HepG2 (cell line): ENCODE measurements at regions not wholly inside any gene's neighbourhood (a gene's known extent, or its start where the extent isn't known, plus 50 kb on each side); places are given as distances from the start of the nearest gene placed in this dataset.
A peak's percentile ranks its signal among the peaks of the same experiment; 100 is the strongest.

Experiments
- ATF2 ChIP-seq: sonication (generic); formaldehyde crosslinking; IDR thresholded peaks from 2 replicates; pipeline ENCODE4 v1.4.0; 2020; ENCODE audit warnings: missing genetic modification reagents
- CTCF ChIP-seq: sonication (generic); formaldehyde crosslinking; IDR thresholded peaks from 2 replicates; pipeline ENCODE4 v1.5.0; 2020; ENCODE audit warnings: mild to moderate bottlenecking, missing genetic modification reagents, moderate library complexity
- E2F2 ChIP-seq: sonication (generic); formaldehyde crosslinking; IDR thresholded peaks from 2 replicates; pipeline ENCODE4 v1.4.0; 2020; ENCODE audit warnings: missing genetic modification reagents, borderline replicate concordance
- FIP1L1 ChIP-seq: fragments of 200-400 bp; formaldehyde crosslinking; IDR thresholded peaks from 2 replicates; pipeline ENCODE4 v1.6.1; 2018; ENCODE audit warnings: low read depth, mild to moderate bottlenecking, low read length, moderate library complexity, borderline replicate concordance; ENCODE audit not compliant: insufficient read depth
- HMG20B ChIP-seq: conservative IDR thresholded peaks from 2 replicates; pipeline ENCODE4 v1.6.1; 2016; ENCODE audit warnings: missing genetic modification reagents, missing compliant biosample characterization
- ISX ChIP-seq: sonication (generic); formaldehyde crosslinking; conservative IDR thresholded peaks from 2 replicates; pipeline ENCODE4 v1.5.0; 2020; ENCODE audit warnings: missing genetic modification reagents
- KLF15 ChIP-seq: sonication (generic); formaldehyde crosslinking; IDR thresholded peaks from 2 replicates; pipeline ENCODE4 v1.8.1; 2023; ENCODE audit warnings: borderline replicate concordance, mild to moderate bottlenecking, inconsistent platforms, missing genetic modification reagents, mixed read lengths
- MIER2 ChIP-seq: IDR thresholded peaks from 2 replicates; pipeline ENCODE4 v1.6.1; 2016; ENCODE audit warnings: missing biosample characterization, missing genetic modification reagents
- POLR2A ChIP-seq, 2 experiments: IDR thresholded peaks; 2 replicates each; pipeline ENCODE4 v1.6.1; 2011; ENCODE audit warnings: low read depth in 2 of 2, low read length in 2 of 2, mild to moderate bottlenecking in 1 of 2, moderate library complexity in 1 of 2; ENCODE audit not compliant: insufficient read depth in 1 of 2
- PRDM15 ChIP-seq: sonication (generic); formaldehyde crosslinking; IDR thresholded peaks from 2 replicates; pipeline ENCODE4 v1.4.0; 2020; ENCODE audit warnings: missing genetic modification reagents
- REL ChIP-seq: sonication (generic); formaldehyde crosslinking; conservative IDR thresholded peaks from 2 replicates; pipeline ENCODE4 v1.8.0; 2022; ENCODE audit warnings: mild to moderate bottlenecking, missing genetic modification reagents, moderate library complexity
- SMAD1 ChIP-seq: sonication (generic); formaldehyde crosslinking; IDR thresholded peaks from 2 replicates; pipeline ENCODE4 v1.4.0; 2020; ENCODE audit warnings: missing genetic modification reagents, low read depth, mild to moderate bottlenecking, borderline replicate concordance
- SNAPC2 ChIP-seq: sonication (generic); formaldehyde crosslinking; IDR thresholded peaks from 2 replicates; pipeline ENCODE4 v1.8.1; 2022; ENCODE audit warnings: mild to moderate bottlenecking, missing genetic modification reagents
- SRSF9 ChIP-seq: fragments of 200-400 bp; formaldehyde crosslinking; IDR thresholded peaks from 2 replicates; pipeline ENCODE4 v1.6.1; 2018; ENCODE audit warnings: borderline replicate concordance, mild to moderate bottlenecking, low read depth, low read length; ENCODE audit not compliant: insufficient read depth, poor library complexity, severe bottlenecking
- TP53 ChIP-seq: sonication (generic); formaldehyde crosslinking; conservative IDR thresholded peaks from 2 replicates; pipeline ENCODE4 v1.4.0; 2020; ENCODE audit warnings: missing genetic modification reagents
- ZNF432 ChIP-seq: sonication (generic); formaldehyde crosslinking; IDR thresholded peaks from 2 replicates; pipeline ENCODE4 v1.5.0; 2020; ENCODE audit warnings: missing genetic modification reagents, mild to moderate bottlenecking, borderline replicate concordance
- ZNF773 ChIP-seq: sonication (generic); formaldehyde crosslinking; IDR thresholded peaks from 2 replicates; pipeline ENCODE4 v1.4.0; 2020; ENCODE audit warnings: missing genetic modification reagents, borderline replicate concordance
- ZXDC ChIP-seq: sonication (generic); formaldehyde crosslinking; IDR thresholded peaks from 2 replicates; pipeline ENCODE4 v1.5.0; 2020; ENCODE audit warnings: mild to moderate bottlenecking, missing genetic modification reagents

- TF ChIP-seq PRDM15 (CRISPR knock-in tag) (no peak), MIER2 (CRISPR knock-in tag) (peak; percentile 85), ISX (CRISPR knock-in tag) (no peak), REL (CRISPR knock-in tag) (no peak), POLR2A (IDR thresholded peaks at IDR 0.05; ENCODE audit: insufficient read depth in 1 of 2, low read depth in 2 of 2, low read length in 2 of 2) (no peak), ZNF773 (CRISPR knock-in tag) (no peak), ZNF432 (CRISPR knock-in tag) (no peak), ZXDC (CRISPR knock-in tag) (no peak), SMAD1 (no peak), KLF15 (no peak), SRSF9 (no peak), FIP1L1 (no peak), ATF2 (peak; percentile 96), TP53 (CRISPR knock-in tag) (no peak), E2F2 (CRISPR knock-in tag) (no peak), CTCF (CRISPR knock-in tag) (no peak), HMG20B (CRISPR knock-in tag) (peak; percentile 98), SNAPC2 (peak; percentile 86)
These were observed 264.4 kb upstream of the SIX2 start (continued) for GRCh38 chr2:45273412-45274249.
